ENCODE measurements at regions not wholly inside any gene's neighbourhood (a gene's known extent, or its start where the extent isn't known, plus 50 kb on each side); places are given as distances from the start of the nearest gene placed in this dataset.

DNA sequence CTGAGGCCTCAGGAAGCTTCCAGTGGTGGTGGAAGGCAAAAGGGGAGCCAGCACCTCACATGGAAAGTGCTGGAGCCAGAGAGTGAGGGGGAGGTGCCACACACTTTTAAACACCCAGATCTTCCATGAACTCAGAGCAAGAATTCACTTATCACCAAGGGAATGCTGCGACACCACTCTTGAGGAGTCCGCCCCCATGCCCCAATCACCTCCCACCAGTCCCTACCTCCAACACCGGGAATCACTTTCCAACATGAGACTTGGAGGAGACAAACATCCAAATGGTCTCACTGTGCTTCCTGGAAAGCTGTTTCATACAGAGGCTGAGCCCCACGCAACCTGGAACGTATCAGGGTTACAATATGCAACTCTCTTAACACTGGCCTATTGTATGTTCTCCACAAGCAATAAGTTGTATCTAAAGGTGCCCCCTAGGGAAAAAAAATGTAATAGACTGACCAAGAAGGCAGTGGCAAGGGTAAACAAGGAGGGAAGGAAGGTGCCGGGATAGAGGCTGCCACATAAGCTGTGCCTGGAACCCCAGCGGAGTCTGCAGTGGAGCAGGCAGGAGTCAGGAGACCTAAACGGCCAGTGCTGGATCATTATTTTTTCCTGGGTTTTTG lies 106.7 kb upstream of the FOXF1 start:
- DNase-seq (ENCODE audit: low read depth, low spot score) (no peak), ATAC-seq (peak; percentile 84)
- Histone ChIP-seq H3K9me3 (ENCODE audit: control insufficient read depth in 1 of 2, insufficient read depth in 1 of 2, low read depth in 1 of 2, low read length in 2 of 2) (no peaks in the 10 kb centered on the region), H2AFZ (ENCODE audit: low read depth, low read length, poor library complexity, severe bottlenecking) (peak overlapping the region; percentile 96), H3K9me2 (ENCODE audit: insufficient read depth) (no peaks in the 10 kb centered on the region), H4K20me1 (ENCODE audit: insufficient read depth) (no peaks in the 10 kb centered on the region), H3K4me2 (ENCODE audit: low read length) (0 out of 2 replicates have a peak overlapping the region, but pooled peaks have one; percentile 17), H3K27me3 (ENCODE audit: insufficient read depth, low read length) (no peaks in the 10 kb centered on the region), H3K79me2 (ENCODE audit: insufficient read depth, low read length) (no peaks in the 10 kb centered on the region), H3K36me3 (ENCODE audit: control insufficient read depth in 1 of 2, insufficient read depth in 2 of 2, low read length in 2 of 2) (no peaks in the 10 kb centered on the region), H3K27ac (ENCODE audit: low read depth, low read length) (no peak overlapping the region), H3K9ac (ENCODE audit: low read length) (no peak overlapping the region), H3K4me1 (ENCODE audit: control insufficient read depth in 1 of 2, insufficient read depth in 2 of 2, low read length in 2 of 2) (peaks cover 0 to 11% of the 10 kb centered on the region in 2 experiments; a peak in 2 of 4 replicates), H3K4me3 (replicated peaks in 1 of 2; ENCODE audit: low read depth in 1 of 2, low read length in 2 of 2) (no peak overlapping the region)
- ChIA-PET POLR2A (no interaction called here), CTCF (interaction anchor here (1.0 to 1.2 kb wide), 2 partner anchors 17 to 151 kb away, joined by 4 to 5 read pairs; no protein-coding TSS in a partner anchor), RAD21 (ENCODE audit: low non-redundant PET in 1 of 2, low total read pairs in 2 of 2, uncharacterized antibody in 2 of 2, unreplicated experiment in 2 of 2) (interaction anchor here in 1 of 2 experiments (1.6 kb wide), 1 partner anchor 63 kb away, joined by 6 read pairs; no protein-coding TSS in a partner anchor)
- BruUV-seq (replicated peaks), result no TSS peak
- TF ChIP-seq CBX3 (IDR thresholded peaks at IDR 0.05; ENCODE audit: low read depth) (no peak), EGR1 (IDR thresholded peaks at IDR 0.05; ENCODE audit: low read depth) (no peak), RAD21 (IDR thresholded peaks at IDR 0.05; ENCODE audit: low read depth) (peak; percentile 71)
- TF ChIP-seq, protein P1, sequence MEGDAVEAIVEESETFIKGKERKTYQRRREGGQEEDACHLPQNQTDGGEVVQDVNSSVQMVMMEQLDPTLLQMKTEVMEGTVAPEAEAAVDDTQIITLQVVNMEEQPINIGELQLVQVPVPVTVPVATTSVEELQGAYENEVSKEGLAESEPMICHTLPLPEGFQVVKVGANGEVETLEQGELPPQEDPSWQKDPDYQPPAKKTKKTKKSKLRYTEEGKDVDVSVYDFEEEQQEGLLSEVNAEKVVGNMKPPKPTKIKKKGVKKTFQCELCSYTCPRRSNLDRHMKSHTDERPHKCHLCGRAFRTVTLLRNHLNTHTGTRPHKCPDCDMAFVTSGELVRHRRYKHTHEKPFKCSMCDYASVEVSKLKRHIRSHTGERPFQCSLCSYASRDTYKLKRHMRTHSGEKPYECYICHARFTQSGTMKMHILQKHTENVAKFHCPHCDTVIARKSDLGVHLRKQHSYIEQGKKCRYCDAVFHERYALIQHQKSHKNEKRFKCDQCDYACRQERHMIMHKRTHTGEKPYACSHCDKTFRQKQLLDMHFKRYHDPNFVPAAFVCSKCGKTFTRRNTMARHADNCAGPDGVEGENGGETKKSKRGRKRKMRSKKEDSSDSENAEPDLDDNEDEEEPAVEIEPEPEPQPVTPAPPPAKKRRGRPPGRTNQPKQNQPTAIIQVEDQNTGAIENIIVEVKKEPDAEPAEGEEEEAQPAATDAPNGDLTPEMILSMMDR (IDR thresholded peaks at IDR 0.05 in 2 of 3, conservative IDR thresholded peaks at IDR 0.05 in 1 of 3; ENCODE audit: borderline replicate concordance in 1 of 3, insufficient read depth in 1 of 3, low read depth in 2 of 3, low read length in 2 of 3), result peak in 2 of 3 experiments; percentile 26 to 32; a peak in 3 of 6 replicates
- intact Hi-C loops (cut with micrococcal nuclease), result loop anchor here (2.0 kb wide), 1 partner anchor 63 kb away; no protein-coding TSS in a partner anchor

DNA sequence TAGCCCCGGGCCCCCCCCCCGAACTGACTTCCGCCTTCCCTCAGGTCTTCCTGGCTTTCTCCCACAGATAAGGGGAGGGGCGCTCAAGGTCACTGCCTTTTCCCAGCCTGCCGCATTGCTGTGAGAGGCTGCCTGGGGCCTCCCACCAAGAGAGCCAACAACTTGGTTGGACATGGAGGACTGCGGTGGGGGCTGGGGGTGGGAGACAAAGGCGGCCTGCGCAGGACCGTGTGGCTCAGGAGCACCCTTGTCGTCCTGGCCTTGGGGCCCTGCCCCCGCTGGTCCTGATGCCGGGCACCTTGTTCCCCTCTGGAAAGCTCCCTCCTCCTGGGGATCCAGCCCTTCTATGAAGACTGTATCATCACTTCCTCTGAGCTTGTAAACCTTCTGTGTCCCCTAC lies 105.6 kb upstream of the FOXF1 start:
- no peaks in the 10 kb centered on the region for H3K9me2 ChIP-seq (ENCODE audit: insufficient read depth)
- no peak for TF ChIP-seq ELF1 (IDR thresholded peaks at IDR 0.05; ENCODE audit: borderline replicate concordance, low read depth)
- TF ChIP-seq, protein P1 (IDR thresholded peaks at IDR 0.05 in 2 of 3, conservative IDR thresholded peaks at IDR 0.05 in 1 of 3; ENCODE audit: borderline replicate concordance in 1 of 3, insufficient read depth in 1 of 3, low read depth in 2 of 3, low read length in 2 of 3), result no peak
- TF ChIP-seq POLR2AphosphoS5 (IDR thresholded peaks at IDR 0.05; ENCODE audit: low read depth, low read length), result no peak
- no peak for TF ChIP-seq CBX3 (IDR thresholded peaks at IDR 0.05; ENCODE audit: low read depth)
- no peak for TF ChIP-seq FOSL1 (IDR thresholded peaks at IDR 0.05; ENCODE audit: low read depth)
- no peak for DNase-seq (ENCODE audit: low read depth, low spot score)
- no peak overlapping the region for H3K4me2 ChIP-seq (ENCODE audit: low read length)
- no peak overlapping the region for H3K9ac ChIP-seq (ENCODE audit: low read length)
- no TSS peak for BruUV-seq (replicated peaks)
- no peak overlapping the region for H2AFZ ChIP-seq (ENCODE audit: low read depth, low read length, poor library complexity, severe bottlenecking)
- ChIA-PET POLR2A (no interaction called here), RAD21 (ENCODE audit: low non-redundant PET in 1 of 2, low total read pairs in 2 of 2, uncharacterized antibody in 2 of 2, unreplicated experiment in 2 of 2) (interaction anchor here in 1 of 2 experiments (1.6 kb wide), 1 partner anchor 64 kb away, joined by 6 read pairs; no protein-coding TSS in a partner anchor), CTCF (interaction anchor here (1.2 kb wide), 1 partner anchor 18 kb away, joined by 4 read pairs; no protein-coding TSS in a partner anchor)
- H3K4me3 ChIP-seq (replicated peaks in 1 of 2; ENCODE audit: low read depth in 1 of 2, low read length in 2 of 2), result no peak overlapping the region
- H3K27ac ChIP-seq (ENCODE audit: low read depth, low read length), result no peak overlapping the region
- no peaks in the 10 kb centered on the region for H3K79me2 ChIP-seq (ENCODE audit: insufficient read depth, low read length)
- intact Hi-C loops (cut with micrococcal nuclease), result no loop called here
- H4K20me1 ChIP-seq (ENCODE audit: insufficient read depth), result no peaks in the 10 kb centered on the region
- peaks cover 0 to 8% of the 10 kb centered on the region in 2 experiments; a peak in 2 of 4 replicates for H3K4me1 ChIP-seq (ENCODE audit: control insufficient read depth in 1 of 2, insufficient read depth in 2 of 2, low read length in 2 of 2)
- H3K27me3 ChIP-seq (ENCODE audit: insufficient read depth, low read length), result no peaks in the 10 kb centered on the region
- no peak for ATAC-seq
- H3K36me3 ChIP-seq (ENCODE audit: control insufficient read depth in 1 of 2, insufficient read depth in 2 of 2, low read length in 2 of 2), result no peaks in the 10 kb centered on the region
- H3K9me3 ChIP-seq (ENCODE audit: control insufficient read depth in 1 of 2, insufficient read depth in 1 of 2, low read depth in 1 of 2, low read length in 2 of 2), result no peaks in the 10 kb centered on the region
